Transverse colon (tissue), 4 donors: ENCODE measurements at regions not wholly inside any gene's neighbourhood (a gene's known extent, or its start where the extent isn't known, plus 50 kb on each side); places are given as distances from the start of the nearest gene placed in this dataset.

ENCODE experiments used
- POLR2A ChIP-seq: fragments of 450-650 bp; IDR thresholded peaks from one replicate; pipeline ENCODE4 v1.6.1; 2016; ENCODE audit warnings: antibody characterized with exemption, mild to moderate bottlenecking, moderate library complexity
- POLR2AphosphoS5 ChIP-seq, 3 donors: sonication (generic); formaldehyde crosslinking; IDR thresholded peaks; one replicate each; pipeline ENCODE4 v1.6.1; 2016; ENCODE audit warnings: antibody characterized with exemption in 3 of 3
- TF ChIP-seq, protein P1 (sequence below), 5 experiments: fragments of 200-600 bp in 3 of 5; fragments of 450-650 bp in 2 of 5; sonication (generic) in 3 of 5; IDR thresholded peaks; 1 replicate in 2 of 5; 2 replicates in 3 of 5; pipeline ENCODE4 v1.5.1; 2016 to 2017; ENCODE audit warnings: antibody characterized with exemption in 5 of 5, inconsistent platforms in 3 of 5, mild to moderate bottlenecking in 2 of 5, moderate library complexity in 1 of 5

DNA sequence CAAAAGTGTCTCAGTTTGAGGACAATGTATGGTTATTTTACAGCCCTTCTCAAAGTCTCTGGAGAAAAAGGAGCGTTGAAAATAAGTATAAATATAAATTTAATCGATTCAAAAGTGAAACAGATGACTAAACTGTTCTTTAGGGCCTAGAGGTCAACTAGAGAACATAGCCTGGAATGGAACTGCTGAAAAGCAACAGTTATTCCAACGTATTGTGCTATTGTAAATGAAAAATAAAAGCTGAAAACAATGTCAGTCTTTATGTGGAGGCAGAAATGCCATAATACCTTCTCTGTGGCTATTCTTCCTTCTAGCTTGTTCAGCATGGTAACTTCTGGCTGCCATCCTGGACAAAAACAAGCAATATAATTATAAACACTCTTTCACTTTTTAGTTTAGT is 362.5 kb downstream of the ARL4A start:
- TF ChIP-seq, protein P1, sequence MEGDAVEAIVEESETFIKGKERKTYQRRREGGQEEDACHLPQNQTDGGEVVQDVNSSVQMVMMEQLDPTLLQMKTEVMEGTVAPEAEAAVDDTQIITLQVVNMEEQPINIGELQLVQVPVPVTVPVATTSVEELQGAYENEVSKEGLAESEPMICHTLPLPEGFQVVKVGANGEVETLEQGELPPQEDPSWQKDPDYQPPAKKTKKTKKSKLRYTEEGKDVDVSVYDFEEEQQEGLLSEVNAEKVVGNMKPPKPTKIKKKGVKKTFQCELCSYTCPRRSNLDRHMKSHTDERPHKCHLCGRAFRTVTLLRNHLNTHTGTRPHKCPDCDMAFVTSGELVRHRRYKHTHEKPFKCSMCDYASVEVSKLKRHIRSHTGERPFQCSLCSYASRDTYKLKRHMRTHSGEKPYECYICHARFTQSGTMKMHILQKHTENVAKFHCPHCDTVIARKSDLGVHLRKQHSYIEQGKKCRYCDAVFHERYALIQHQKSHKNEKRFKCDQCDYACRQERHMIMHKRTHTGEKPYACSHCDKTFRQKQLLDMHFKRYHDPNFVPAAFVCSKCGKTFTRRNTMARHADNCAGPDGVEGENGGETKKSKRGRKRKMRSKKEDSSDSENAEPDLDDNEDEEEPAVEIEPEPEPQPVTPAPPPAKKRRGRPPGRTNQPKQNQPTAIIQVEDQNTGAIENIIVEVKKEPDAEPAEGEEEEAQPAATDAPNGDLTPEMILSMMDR (IDR thresholded peaks at IDR 0.05) = no peak
- TF ChIP-seq POLR2A (no peak), POLR2AphosphoS5 (IDR thresholded peaks at IDR 0.05) (no peak)
